GDM1 (cell line): ENCODE measurements at regions not wholly inside any gene's neighbourhood (a gene's known extent, or its start where the extent isn't known, plus 50 kb on each side); places are given as distances from the start of the nearest gene placed in this dataset.
A peak's percentile ranks its signal among the peaks of the same experiment; 100 is the strongest.
"Not testable (repeated sequence)": the region's sequence is repeated elsewhere in the genome, so short reads cannot be mapped to it uniquely, and the experiment has no call there.

ENCODE experiments used
- DNase-seq: peaks from one replicate; lab custom pipeline; 2025; lab: John Stamatoyannopoulos, UW

GRCh38 chr3:193124861-193125260 is 116.2 kb upstream of the PLAAT1 start:
- DNase-seq, result no peak

- no peak for DNase-seq
Observed at GRCh38 chr3:193129607-193130006, 111.4 kb upstream of the PLAAT1 start.

GRCh38 chr3:193130576-193130975 is 110.4 kb upstream of the PLAAT1 start:
- no peak for DNase-seq

GRCh38 chr3:193132241-193132640 is 108.8 kb upstream of the PLAAT1 start:
- DNase-seq, result no peak

GRCh38 chr3:193132964-193133363 is 108.1 kb upstream of the PLAAT1 start:
- no peak for DNase-seq

GRCh38 chr3:193134856-193135255 is 106.2 kb upstream of the PLAAT1 start:
- no peak for DNase-seq

GRCh38 chr3:193140381-193140780 is 100.6 kb upstream of the PLAAT1 start:
- no peak for DNase-seq

- no peak for DNase-seq
Observed at GRCh38 chr3:193145248-193145647, 95.8 kb upstream of the PLAAT1 start.

GRCh38 chr3:193148688-193149473 is 92.1 kb upstream of the PLAAT1 start:
- DNase-seq, result no peak

GRCh38 chr3:193149998-193150397 is 91.0 kb upstream of the PLAAT1 start:
- no peak for DNase-seq

- not testable (repeated sequence) for DNase-seq
Observed at GRCh38 chr3:193155044-193155781, 85.8 kb upstream of the PLAAT1 start.

GRCh38 chr3:193157051-193157450 is 84.0 kb upstream of the PLAAT1 start:
- no peak for DNase-seq

- no peak for DNase-seq
Observed at GRCh38 chr3:193165431-193166120, 75.4 kb upstream of the PLAAT1 start.

GRCh38 chr3:193168931-193169330 is 72.1 kb upstream of the PLAAT1 start:
- no peak for DNase-seq

- DNase-seq, result no peak
Observed at GRCh38 chr3:193174140-193174539, 66.9 kb upstream of the PLAAT1 start.

GRCh38 chr3:193179332-193180012 is 61.5 kb upstream of the PLAAT1 start:
- DNase-seq, result not testable (repeated sequence)

- no peak for DNase-seq
Observed at GRCh38 chr3:193187070-193187722, 53.8 kb upstream of the PLAAT1 start.

GRCh38 chr3:193190146-193190786 is 50.8 kb upstream of the PLAAT1 start:
- peak; percentile 35 for DNase-seq
